IMR-90 (cell line): ENCODE measurements at regions not wholly inside any gene's neighbourhood (a gene's known extent, or its start where the extent isn't known, plus 50 kb on each side); places are given as distances from the start of the nearest gene placed in this dataset.

Experiments used
- CEBPB ChIP-seq: IDR thresholded peaks from 2 replicates; pipeline ENCODE4 v1.6.1; 2012; ENCODE audit warnings: low read depth, low read length, improper control_type of control experiment
- FOS ChIP-seq: fragments of 150-350 bp; IDR thresholded peaks from 2 replicates; pipeline ENCODE4 v1.6.1; 2016; ENCODE audit warnings: low read depth, low read length
- MAFK ChIP-seq: IDR thresholded peaks from 2 replicates; pipeline ENCODE4 v1.6.1; 2012; ENCODE audit warnings: low read depth, low read length, improper control_type of control experiment
- MAZ ChIP-seq: IDR thresholded peaks from 2 replicates; pipeline ENCODE4 v1.6.1; 2012; ENCODE audit warnings: low read depth, mild to moderate bottlenecking, low read length, improper control_type of control experiment, moderate library complexity, borderline replicate concordance
- MXI1 ChIP-seq: IDR thresholded peaks from 2 replicates; pipeline ENCODE4 v1.6.1; 2012; ENCODE audit warnings: low read depth, mild to moderate bottlenecking, low read length, moderate library complexity, borderline replicate concordance
- POLR2A ChIP-seq: IDR thresholded peaks from 2 replicates; pipeline ENCODE4 v1.6.1; 2012; ENCODE audit warnings: mild to moderate bottlenecking, low read depth, low read length
- RAD21 ChIP-seq: IDR thresholded peaks from 2 replicates; pipeline ENCODE4 v1.6.1; 2012; ENCODE audit warnings: low read length, improper control_type of control experiment
- RFX5 ChIP-seq: IDR thresholded peaks from 2 replicates; pipeline ENCODE4 v1.8.0; 2012; ENCODE audit warnings: low read depth, mild to moderate bottlenecking, low read length, moderate library complexity
- SMC3 ChIP-seq: fragments of 150-350 bp; IDR thresholded peaks from 2 replicates; pipeline ENCODE4 v1.6.1; 2016; ENCODE audit warnings: low read depth, mild to moderate bottlenecking, antibody characterized with exemption, low read length, moderate library complexity
- TF ChIP-seq, protein P1 (sequence below): conservative IDR thresholded peaks from 2 replicates; pipeline ENCODE4 v1.5.1; 2012; ENCODE audit warnings: mild to moderate bottlenecking, low read depth, low read length, improper control_type of control experiment
- TF ChIP-seq, protein P2 (sequence below): fragments of 150-350 bp; IDR thresholded peaks from 2 replicates; pipeline ENCODE4 v1.6.1; 2016; ENCODE audit warnings: low read depth, mild to moderate bottlenecking, low read length, moderate library complexity, borderline replicate concordance

DNA sequence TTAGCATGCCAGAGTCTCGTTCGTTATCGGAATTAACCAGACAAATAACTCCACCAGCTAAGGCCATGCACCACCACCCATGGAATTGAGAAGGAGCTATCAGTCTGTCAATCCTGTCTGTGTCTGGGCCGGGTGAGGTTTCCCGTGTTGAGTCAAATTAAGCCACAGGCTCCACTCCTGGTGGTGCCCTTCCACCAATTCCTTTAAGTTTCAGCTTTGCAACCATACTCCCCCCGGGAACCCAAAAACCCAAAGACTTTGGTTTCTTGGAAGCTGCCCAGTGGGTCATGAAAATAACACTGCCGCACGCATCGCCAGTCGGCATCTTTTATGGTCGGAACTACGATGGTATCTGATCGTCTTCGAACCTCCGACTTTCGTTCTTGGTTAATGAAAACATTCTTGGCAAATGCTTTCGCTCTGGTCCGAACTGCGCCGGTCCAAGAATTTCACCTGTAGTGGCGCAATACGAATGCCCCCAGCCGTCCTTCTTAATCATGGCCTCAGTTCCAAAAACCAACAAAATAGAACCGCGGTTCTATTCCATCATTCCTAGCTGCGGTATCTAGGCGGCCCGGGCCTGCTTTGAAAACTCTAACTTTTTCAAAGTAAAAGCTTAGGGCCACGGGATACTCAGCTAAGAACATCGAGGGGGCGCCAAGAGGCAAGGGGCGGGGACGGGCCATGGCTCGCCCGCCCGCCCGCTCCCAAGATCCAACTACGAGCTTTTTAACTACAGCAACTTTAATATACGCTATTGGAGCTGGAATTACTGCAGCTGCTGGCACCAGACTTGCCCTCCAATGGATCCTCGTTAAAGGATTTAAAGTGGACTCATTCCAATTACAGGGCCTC, 1958.5 kb upstream of the DEFB115 start:
- TF ChIP-seq POLR2A: no peak
- TF ChIP-seq MAZ: no peak
- no peak for TF ChIP-seq RAD21
- TF ChIP-seq, protein P1, sequence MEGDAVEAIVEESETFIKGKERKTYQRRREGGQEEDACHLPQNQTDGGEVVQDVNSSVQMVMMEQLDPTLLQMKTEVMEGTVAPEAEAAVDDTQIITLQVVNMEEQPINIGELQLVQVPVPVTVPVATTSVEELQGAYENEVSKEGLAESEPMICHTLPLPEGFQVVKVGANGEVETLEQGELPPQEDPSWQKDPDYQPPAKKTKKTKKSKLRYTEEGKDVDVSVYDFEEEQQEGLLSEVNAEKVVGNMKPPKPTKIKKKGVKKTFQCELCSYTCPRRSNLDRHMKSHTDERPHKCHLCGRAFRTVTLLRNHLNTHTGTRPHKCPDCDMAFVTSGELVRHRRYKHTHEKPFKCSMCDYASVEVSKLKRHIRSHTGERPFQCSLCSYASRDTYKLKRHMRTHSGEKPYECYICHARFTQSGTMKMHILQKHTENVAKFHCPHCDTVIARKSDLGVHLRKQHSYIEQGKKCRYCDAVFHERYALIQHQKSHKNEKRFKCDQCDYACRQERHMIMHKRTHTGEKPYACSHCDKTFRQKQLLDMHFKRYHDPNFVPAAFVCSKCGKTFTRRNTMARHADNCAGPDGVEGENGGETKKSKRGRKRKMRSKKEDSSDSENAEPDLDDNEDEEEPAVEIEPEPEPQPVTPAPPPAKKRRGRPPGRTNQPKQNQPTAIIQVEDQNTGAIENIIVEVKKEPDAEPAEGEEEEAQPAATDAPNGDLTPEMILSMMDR: no peak
- no peak for TF ChIP-seq FOS
- no peak for TF ChIP-seq CEBPB
- TF ChIP-seq, protein P2, sequence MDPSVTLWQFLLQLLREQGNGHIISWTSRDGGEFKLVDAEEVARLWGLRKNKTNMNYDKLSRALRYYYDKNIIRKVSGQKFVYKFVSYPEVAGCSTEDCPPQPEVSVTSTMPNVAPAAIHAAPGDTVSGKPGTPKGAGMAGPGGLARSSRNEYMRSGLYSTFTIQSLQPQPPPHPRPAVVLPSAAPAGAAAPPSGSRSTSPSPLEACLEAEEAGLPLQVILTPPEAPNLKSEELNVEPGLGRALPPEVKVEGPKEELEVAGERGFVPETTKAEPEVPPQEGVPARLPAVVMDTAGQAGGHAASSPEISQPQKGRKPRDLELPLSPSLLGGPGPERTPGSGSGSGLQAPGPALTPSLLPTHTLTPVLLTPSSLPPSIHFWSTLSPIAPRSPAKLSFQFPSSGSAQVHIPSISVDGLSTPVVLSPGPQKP: no peak
- no peak for TF ChIP-seq MAFK
- no peak for TF ChIP-seq MXI1
- no peak for TF ChIP-seq SMC3
- TF ChIP-seq RFX5: no peak
